ENCODE measurements at regions not wholly inside any gene's neighbourhood (a gene's known extent, or its start where the extent isn't known, plus 50 kb on each side); places are given as distances from the start of the nearest gene placed in this dataset.

GRCh38 chr6:91560409-91560808 is 973.5 kb upstream of the MAP3K7 start:
- H3K36me3 ChIP-seq, result no peaks in the 10 kb centered on the region
- TF ChIP-seq, protein P1, sequence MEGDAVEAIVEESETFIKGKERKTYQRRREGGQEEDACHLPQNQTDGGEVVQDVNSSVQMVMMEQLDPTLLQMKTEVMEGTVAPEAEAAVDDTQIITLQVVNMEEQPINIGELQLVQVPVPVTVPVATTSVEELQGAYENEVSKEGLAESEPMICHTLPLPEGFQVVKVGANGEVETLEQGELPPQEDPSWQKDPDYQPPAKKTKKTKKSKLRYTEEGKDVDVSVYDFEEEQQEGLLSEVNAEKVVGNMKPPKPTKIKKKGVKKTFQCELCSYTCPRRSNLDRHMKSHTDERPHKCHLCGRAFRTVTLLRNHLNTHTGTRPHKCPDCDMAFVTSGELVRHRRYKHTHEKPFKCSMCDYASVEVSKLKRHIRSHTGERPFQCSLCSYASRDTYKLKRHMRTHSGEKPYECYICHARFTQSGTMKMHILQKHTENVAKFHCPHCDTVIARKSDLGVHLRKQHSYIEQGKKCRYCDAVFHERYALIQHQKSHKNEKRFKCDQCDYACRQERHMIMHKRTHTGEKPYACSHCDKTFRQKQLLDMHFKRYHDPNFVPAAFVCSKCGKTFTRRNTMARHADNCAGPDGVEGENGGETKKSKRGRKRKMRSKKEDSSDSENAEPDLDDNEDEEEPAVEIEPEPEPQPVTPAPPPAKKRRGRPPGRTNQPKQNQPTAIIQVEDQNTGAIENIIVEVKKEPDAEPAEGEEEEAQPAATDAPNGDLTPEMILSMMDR (IDR thresholded peaks at IDR 0.05), result no peak

GRCh38 chr6:91540902-91541301 is 954.0 kb upstream of the MAP3K7 start:
- no peak for DNase-seq
- intact Hi-C loops (cut with DNase I), result no loop called here
- TF ChIP-seq, protein P1 (IDR thresholded peaks at IDR 0.05), result no peak

More at GRCh38 chr6:91560409-91560808, 973.5 kb upstream of the MAP3K7 start:
- intact Hi-C loops (cut with DNase I), result no loop called here
- no peaks in the 10 kb centered on the region for H3K27me3 ChIP-seq
- no peaks in the 10 kb centered on the region for H3K9me3 ChIP-seq
- DNase-seq (no peak), ATAC-seq (no peak)
- H3K4me3 ChIP-seq, result no peak overlapping the region
- no peak overlapping the region for H3K27ac ChIP-seq
- H3K4me1 ChIP-seq, result no peaks in the 10 kb centered on the region

DNA sequence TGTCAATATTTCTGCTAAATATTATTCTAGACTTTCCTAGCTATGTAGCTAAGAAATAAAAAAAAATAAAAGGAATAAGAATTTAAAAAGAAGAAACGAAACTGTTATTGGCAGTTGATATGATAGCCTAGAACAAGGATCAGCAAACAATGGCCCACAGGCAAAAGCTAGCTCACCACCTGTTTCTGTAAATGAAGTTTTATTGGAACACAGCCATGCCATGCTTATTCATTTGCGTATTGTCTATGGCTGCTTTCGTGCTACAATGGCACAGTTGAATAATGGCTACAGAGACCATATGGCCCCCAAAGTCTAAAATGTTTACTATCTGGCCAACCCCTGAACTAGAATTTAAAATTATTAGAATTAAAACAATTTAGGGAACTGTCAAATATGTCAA is 952.6 kb upstream of the MAP3K7 start:
- Histone ChIP-seq H3K27me3 (no peaks in the 10 kb centered on the region), H3K9me3 (no peaks in the 10 kb centered on the region), H3K27ac (no peak overlapping the region), H3K36me3 (no peaks in the 10 kb centered on the region), H3K4me1 (no peaks in the 10 kb centered on the region), H3K4me3 (no peak overlapping the region)
- TF ChIP-seq, protein P1 (IDR thresholded peaks at IDR 0.05), result no peak
- DNase-seq (no peak), ATAC-seq (no peak)
- intact Hi-C loops (cut with DNase I), result no loop called here

More at GRCh38 chr6:91540902-91541301, 954.0 kb upstream of the MAP3K7 start:
- Histone ChIP-seq H3K9me3 (no peaks in the 10 kb centered on the region), H3K4me1 (no peaks in the 10 kb centered on the region), H3K27me3 (no peaks in the 10 kb centered on the region), H3K27ac (no peak overlapping the region), H3K4me3 (no peak overlapping the region), H3K36me3 (no peaks in the 10 kb centered on the region)
- ATAC-seq, result no peak

DNA sequence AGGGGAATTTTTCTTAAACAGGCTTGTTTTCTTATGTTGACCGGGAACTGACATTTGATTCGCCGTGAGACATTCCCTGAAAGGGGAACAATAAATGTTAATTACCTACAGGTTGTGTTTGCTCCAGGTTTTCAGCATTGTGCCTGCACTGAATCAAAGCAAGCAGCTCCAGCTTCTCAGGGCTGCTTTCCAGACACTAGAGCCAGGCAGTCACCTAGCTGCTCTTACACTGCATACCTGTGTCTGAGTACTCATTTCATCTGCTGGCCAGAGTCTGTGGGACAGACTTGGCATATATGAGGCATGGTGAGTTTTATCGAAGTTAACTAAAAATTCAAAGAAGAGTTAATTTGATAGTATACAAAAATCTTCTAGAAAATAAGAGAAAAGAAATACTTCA is 951.8 kb upstream of the MAP3K7 start:
- intact Hi-C loops (cut with DNase I), result no loop called here
- TF ChIP-seq, protein P1 (IDR thresholded peaks at IDR 0.05), result no peak
- Histone ChIP-seq H3K27me3 (no peaks in the 10 kb centered on the region), H3K36me3 (no peaks in the 10 kb centered on the region), H3K9me3 (no peaks in the 10 kb centered on the region), H3K4me1 (no peaks in the 10 kb centered on the region), H3K4me3 (no peak overlapping the region), H3K27ac (no peak overlapping the region)
- no peak for DNase-seq
- no peak for ATAC-seq

GRCh38 chr6:91534614-91535013 is 947.7 kb upstream of the MAP3K7 start:
- H3K36me3 ChIP-seq, result no peaks in the 10 kb centered on the region
- no peak overlapping the region for H3K4me3 ChIP-seq
- no peaks in the 10 kb centered on the region for H3K27me3 ChIP-seq
- H3K9me3 ChIP-seq, result no peaks in the 10 kb centered on the region
- no peaks in the 10 kb centered on the region for H3K4me1 ChIP-seq
- DNase-seq, result no peak
- intact Hi-C loops (cut with DNase I), result no loop called here
- H3K27ac ChIP-seq, result no peak overlapping the region
- TF ChIP-seq, protein P1 (IDR thresholded peaks at IDR 0.05), result no peak
- no peak for ATAC-seq

- TF ChIP-seq, protein P1 (IDR thresholded peaks at IDR 0.05), result no peak
- Histone ChIP-seq H3K36me3 (no peaks in the 10 kb centered on the region), H3K27ac (no peak overlapping the region), H3K27me3 (no peaks in the 10 kb centered on the region), H3K9me3 (no peaks in the 10 kb centered on the region), H3K4me1 (no peaks in the 10 kb centered on the region), H3K4me3 (no peak overlapping the region)
- DNase-seq, result no peak
- ATAC-seq, result no peak
- intact Hi-C loops (cut with DNase I), result no loop called here
These were observed 936.6 kb upstream of the MAP3K7 start for GRCh38 chr6:91523511-91523910.

Measured in upper lobe of right lung (tissue), 1 donor.